GM12878 (cell line): ENCODE measurements at regions not wholly inside any gene's neighbourhood (a gene's known extent, or its start where the extent isn't known, plus 50 kb on each side); places are given as distances from the start of the nearest gene placed in this dataset.

Source experiments
- ATAC-seq: fragments of 200-7000 bp; cut with Tn5 transposase; 3 replicates; pipeline ENCODE4 v1.9.1; 2020; ENCODE audit warnings: mild to moderate bottlenecking, moderate library complexity
- BruUV-seq: library from RNA; stranded (reverse); fragments of 400-500 nt; replicated peaks from 2 replicates; lab custom pipeline; 2021; lab: Mats Ljungman, UMichigan
- CTCF ChIA-PET: fragments of 300-600 bp; sonication (Branson Sonifier 250); formaldehyde crosslinking; extraction: SDS; loops from one replicate; lab custom pipeline; 2021; ENCODE audit warnings: inconsistent platforms; lab: Yijun Ruan, JAX
- POLR2A ChIA-PET: fragments of 350-600 bp; formaldehyde crosslinking; extraction: SDS; loops from one replicate; lab custom pipeline; 2021; ENCODE audit warnings: inconsistent platforms; lab: Charles Lee
- RAD21 ChIA-PET: fragments of 300-600 bp; sonication (Branson Sonifier 250); formaldehyde crosslinking; loops from one replicate; lab custom pipeline; 2023; ENCODE audit warnings: antibody characterized with exemption; ENCODE audit not compliant: unreplicated experiment; lab: Charles Lee
- SMC1A ChIA-PET: fragments of 300-600 bp; sonication (Branson Sonifier 250); formaldehyde crosslinking; loops from one replicate; lab custom pipeline; 2023; ENCODE audit not compliant: unreplicated experiment, uncharacterized antibody; lab: Charles Lee
- DNase-seq: peaks from one replicate; pipeline ENCODE4 v3.0.0-alpha.2; 2011; ENCODE audit warnings: low read depth, low spot score
- FAIRE-seq: peaks from 3 replicates; lab custom pipeline; 2011; peaks lifted over from hg19 to GRCh38; lab: Jason Lieb, UNC
- H2AFZ ChIP-seq: 2 replicates; pipeline ENCODE4 v1.6.0; 2011; ENCODE audit warnings: low read depth, low read length, control low read depth; ENCODE audit not compliant: control insufficient read depth
- H3K27ac ChIP-seq: 2 replicates; pipeline ENCODE4 v1.5.1; 2011; ENCODE audit warnings: control low read depth; ENCODE audit not compliant: control insufficient read depth, insufficient read depth
- H3K27me3 ChIP-seq, 2 experiments: replicated peaks in 1 of 2; 2 replicates each; pipeline versions ENCODE4 v1.6.0 to v1.6.1; 2011; ENCODE audit warnings: low read length in 1 of 2; ENCODE audit not compliant: control insufficient read depth in 2 of 2, insufficient read depth in 2 of 2
- H3K36me3 ChIP-seq, 2 experiments: 2 replicates each; pipeline ENCODE4 v1.5.1; 2011; ENCODE audit warnings: low read length in 1 of 2; ENCODE audit not compliant: control insufficient read depth in 2 of 2, insufficient read depth in 2 of 2
- H3K4me1 ChIP-seq: 2 replicates; pipeline ENCODE4 v1.6.1; 2011; ENCODE audit warnings: mild to moderate bottlenecking, low read length, moderate library complexity, mixed read lengths; ENCODE audit not compliant: control insufficient read depth, insufficient read depth
- H3K4me2 ChIP-seq: 2 replicates; pipeline ENCODE4 v1.6.0; 2011; ENCODE audit warnings: control low read depth; ENCODE audit not compliant: control insufficient read depth, insufficient read depth
- H3K4me3 ChIP-seq: fragments of 200-600 bp; sonication (generic); 2 replicates; pipeline ENCODE4 v1.5.1; 2016
- H3K79me2 ChIP-seq: 2 replicates; pipeline ENCODE4 v1.6.0; 2011; ENCODE audit warnings: low read length; ENCODE audit not compliant: control insufficient read depth, insufficient read depth
- H3K9ac ChIP-seq: 2 replicates; pipeline ENCODE4 v1.8.0; 2011; ENCODE audit warnings: low read length, control low read depth, mixed read lengths; ENCODE audit not compliant: control insufficient read depth, insufficient read depth
- H3K9me3 ChIP-seq: replicated peaks from 3 replicates; pipeline ENCODE4 v1.5.1; 2011; ENCODE audit warnings: mild to moderate bottlenecking, low read length; ENCODE audit not compliant: control insufficient read depth, insufficient read depth
- H4K20me1 ChIP-seq: 2 replicates; pipeline ENCODE4 v1.6.0; 2011; ENCODE audit not compliant: control insufficient read depth, insufficient read depth
- BMI1 ChIP-seq: fragments of 450-650 bp; IDR thresholded peaks from 2 replicates; pipeline ENCODE4 v1.6.1; 2016; ENCODE audit warnings: mild to moderate bottlenecking, moderate library complexity, borderline replicate concordance
- CHD4 ChIP-seq: fragments of 200-600 bp; sonication (generic); IDR thresholded peaks from 2 replicates; pipeline ENCODE4 v1.6.1; 2016; ENCODE audit warnings: mild to moderate bottlenecking
- HDAC6 ChIP-seq: fragments of 200-600 bp; sonication (generic); IDR thresholded peaks from one replicate; pipeline ENCODE4 v1.8.0; 2017; ENCODE audit warnings: antibody characterized with exemption; ENCODE audit not compliant: unreplicated experiment
- KAT2A ChIP-seq: conservative IDR thresholded peaks from 2 replicates; pipeline ENCODE4 v1.6.1; 2011; ENCODE audit warnings: low read depth, low read length; ENCODE audit not compliant: control insufficient read depth
- MYC ChIP-seq: IDR thresholded peaks from 2 replicates; pipeline ENCODE4 v1.6.1; 2011; ENCODE audit warnings: mild to moderate bottlenecking, low read length, moderate library complexity, inconsistent platforms; ENCODE audit not compliant: insufficient read depth, insufficient replicate concordance, insufficient read length, severe bottlenecking
- RELB ChIP-seq: fragments of 450-650 bp; IDR thresholded peaks from 2 replicates; pipeline ENCODE4 v1.6.1; 2017; ENCODE audit warnings: low read depth, mild to moderate bottlenecking, moderate library complexity
- SKIL ChIP-seq: fragments of 450-650 bp; IDR thresholded peaks from 2 replicates; pipeline ENCODE4 v1.6.1; 2017; ENCODE audit warnings: mild to moderate bottlenecking, low read depth, inconsistent platforms; ENCODE audit not compliant: poor library complexity, severe bottlenecking
- TARDBP ChIP-seq: IDR thresholded peaks from 2 replicates; pipeline ENCODE4 v1.6.1; 2016; ENCODE audit warnings: borderline replicate concordance
- ZNF207 ChIP-seq: fragments of 450-650 bp; IDR thresholded peaks from 2 replicates; pipeline ENCODE4 v1.6.1; 2014; ENCODE audit warnings: antibody characterized with exemption, mild to moderate bottlenecking, borderline replicate concordance
- WGBS: methylation state at CpG from one replicate; pipeline ENCODE4 v1.1.6; 2016; ENCODE audit warnings: low lambda C conversion rate; ENCODE audit not compliant: insufficient replicate concordance, insufficient coverage; ENCODE audit errors: missing lambda C conversion rate; 5-methylcytosine and 5-hydroxymethylcytosine counted together
- in situ Hi-C: fragments of 300-500 bp; cut with MboI; formaldehyde crosslinking; loops from 9 replicates; pipeline ENCODE4 v1.14.3; 2018; ENCODE audit warnings: mixed read lengths
- intact Hi-C: fragments of 100-400 bp; cut with micrococcal nuclease; formaldehyde crosslinking; loops from one replicate; pipeline ENCODE4 v1.14.2; 2022; ENCODE audit not compliant: unreplicated experiment

GRCh38 chr14:84988357-84988756, 541.6 kb upstream of the FLRT2 start (continued):
- no peak for TF ChIP-seq CHD4

DNA sequence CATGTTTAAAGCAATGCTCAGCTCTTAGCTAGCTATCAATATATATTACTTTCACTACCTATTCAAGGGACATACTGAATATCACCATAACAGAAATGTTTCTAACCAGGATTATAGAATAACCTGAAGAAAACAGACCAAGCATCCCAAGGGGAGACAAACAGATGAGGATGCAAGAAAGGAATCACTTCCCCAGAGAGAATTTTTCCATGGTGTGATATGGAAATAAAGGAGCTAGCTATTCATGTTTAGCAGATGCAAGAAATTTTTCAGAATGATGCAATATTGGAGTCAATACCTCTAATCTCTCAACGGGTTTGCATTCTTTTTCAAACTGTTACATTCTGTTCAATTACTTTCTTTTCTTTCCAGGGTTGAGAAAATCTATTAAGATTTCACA, 538.9 kb upstream of the FLRT2 start:
- no peak overlapping the region for H2AFZ ChIP-seq
- no peak for ATAC-seq
- CTCF ChIA-PET, result no interaction called here
- no peak overlapping the region for H3K4me2 ChIP-seq
- no peak overlapping the region for H3K9ac ChIP-seq
- no peaks in the 10 kb centered on the region for H3K9me3 ChIP-seq
- no peak for DNase-seq
- RAD21 ChIA-PET, result no interaction called here
- TF ChIP-seq KAT2A (no peak), TARDBP (no peak), BMI1 (no peak), SKIL (no peak), HDAC6 (no peak), MYC (no peak), RELB (no peak), ZNF207 (no peak)
- H4K20me1 ChIP-seq, result no peaks in the 10 kb centered on the region
- H3K36me3 ChIP-seq, result no peaks in the 10 kb centered on the region
- no peaks in the 10 kb centered on the region for H3K79me2 ChIP-seq
- no peak for FAIRE-seq
- H3K27ac ChIP-seq, result no peak overlapping the region
- SMC1A ChIA-PET, result no interaction called here
- intact Hi-C loops (no loop called here), in situ Hi-C loops (no loop called here)
- WGBS, result 0% methylated on average over 1 of the region's 1 CpG
- BruUV-seq, result no TSS peak
- POLR2A ChIA-PET, result no interaction called here
- no peak overlapping the region for H3K4me3 ChIP-seq
- H3K4me1 ChIP-seq, result no peaks in the 10 kb centered on the region
- H3K27me3 ChIP-seq, result no peaks in the 10 kb centered on the region
